Epithelial cell of prostate (primary cell): ENCODE measurements at regions not wholly inside any gene's neighbourhood (a gene's known extent, or its start where the extent isn't known, plus 50 kb on each side); places are given as distances from the start of the nearest gene placed in this dataset.
"Not testable (repeated sequence)": the region's sequence is repeated elsewhere in the genome, so short reads cannot be mapped to it uniquely, and the experiment has no call there.

ENCODE experiments used
- DNase-seq: peaks from one replicate; pipeline ENCODE4 v3.0.0-alpha.2; 2011; ENCODE audit warnings: low read depth, low spot score
- H3K27ac ChIP-seq: fragments of 450-650 bp; 2 replicates; pipeline ENCODE4 v1.5.1; 2017; ENCODE audit warnings: mild to moderate bottlenecking

DNA sequence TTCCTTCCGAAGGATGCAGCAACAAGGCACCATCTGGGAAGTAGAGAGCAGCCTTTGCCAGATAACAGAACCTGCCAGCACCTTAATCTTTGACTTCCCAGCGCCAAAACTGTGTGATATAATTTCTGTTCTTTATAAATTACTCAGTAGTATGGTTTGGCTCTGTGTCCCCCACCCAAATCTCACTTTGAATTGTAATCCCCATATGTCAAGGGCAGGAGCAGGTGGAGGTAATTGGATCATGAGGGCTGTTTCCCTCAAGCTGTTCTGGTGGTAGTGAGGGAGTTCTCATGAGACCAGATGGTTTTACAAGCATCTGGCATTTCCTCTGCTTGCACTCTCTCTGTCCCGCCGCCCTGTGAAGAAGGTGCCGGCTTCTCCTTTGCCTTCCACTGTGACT lies 899.9 kb downstream of the TRIB2 start:
- no peak for DNase-seq
- no peak overlapping the region for H3K27ac ChIP-seq

DNA sequence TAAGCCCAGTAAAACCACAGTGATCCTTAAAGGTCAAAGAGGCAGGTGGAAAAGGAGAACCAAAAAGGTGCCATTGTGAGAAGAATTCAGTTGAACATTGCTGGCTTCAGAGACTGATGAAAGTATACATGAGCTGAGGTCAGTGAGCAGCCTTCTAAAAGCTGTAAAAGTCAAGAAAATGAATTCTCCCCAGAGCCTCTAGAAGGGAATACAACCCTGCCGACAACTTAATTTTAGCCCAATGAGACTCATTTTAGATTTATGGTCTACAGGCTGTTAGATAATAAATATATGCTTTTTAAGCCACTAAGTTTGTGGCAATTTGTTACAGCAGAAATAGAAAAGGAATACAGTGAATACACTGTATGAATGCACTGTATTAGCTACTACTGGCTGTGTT lies 911.4 kb downstream of the TRIB2 start:
- DNase-seq, result no peak
- H3K27ac ChIP-seq, result no peak overlapping the region

DNA sequence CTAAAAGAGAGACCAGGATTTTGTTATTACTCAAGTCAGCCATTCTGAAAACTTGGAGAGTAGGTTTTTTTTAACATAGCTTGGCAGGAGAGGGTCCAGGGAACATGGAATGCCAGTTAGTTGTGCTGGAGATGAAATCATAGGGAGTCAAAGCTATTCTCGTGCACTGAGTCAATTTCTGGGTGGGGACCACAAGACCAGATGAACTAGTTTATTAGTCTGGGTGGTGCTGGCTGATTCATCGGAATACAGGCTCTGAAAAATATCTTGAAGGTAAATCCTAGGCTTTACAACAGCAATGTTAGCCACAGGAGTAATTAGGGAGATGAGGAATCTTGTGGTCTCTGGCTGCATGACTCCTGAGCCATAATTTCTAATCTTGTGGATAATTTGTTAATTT lies 921.4 kb downstream of the TRIB2 start:
- peak; percentile 88 for DNase-seq
- H3K27ac ChIP-seq, result peak overlapping the region; percentile 74

DNA sequence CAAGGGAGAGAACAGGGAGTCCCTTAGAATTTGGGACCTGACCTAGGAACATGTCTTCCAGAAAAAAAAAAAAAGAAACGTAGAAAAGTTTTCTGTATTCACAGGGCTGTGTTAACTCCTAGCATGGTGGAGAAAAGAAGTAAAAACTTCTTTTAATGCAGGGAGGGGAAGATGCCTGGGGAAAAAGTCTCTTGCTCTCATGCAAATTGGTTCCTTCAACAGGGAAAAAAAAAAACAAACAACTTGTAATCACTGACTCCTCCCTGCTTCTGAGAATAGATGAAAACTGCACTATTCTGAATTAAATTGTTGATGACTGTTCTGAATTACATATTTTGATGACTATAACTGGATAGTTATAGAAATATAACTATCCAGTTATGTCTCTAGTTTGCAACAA lies 933.2 kb downstream of the TRIB2 start:
- H3K27ac ChIP-seq, result no peak overlapping the region
- DNase-seq, result no peak

DNA sequence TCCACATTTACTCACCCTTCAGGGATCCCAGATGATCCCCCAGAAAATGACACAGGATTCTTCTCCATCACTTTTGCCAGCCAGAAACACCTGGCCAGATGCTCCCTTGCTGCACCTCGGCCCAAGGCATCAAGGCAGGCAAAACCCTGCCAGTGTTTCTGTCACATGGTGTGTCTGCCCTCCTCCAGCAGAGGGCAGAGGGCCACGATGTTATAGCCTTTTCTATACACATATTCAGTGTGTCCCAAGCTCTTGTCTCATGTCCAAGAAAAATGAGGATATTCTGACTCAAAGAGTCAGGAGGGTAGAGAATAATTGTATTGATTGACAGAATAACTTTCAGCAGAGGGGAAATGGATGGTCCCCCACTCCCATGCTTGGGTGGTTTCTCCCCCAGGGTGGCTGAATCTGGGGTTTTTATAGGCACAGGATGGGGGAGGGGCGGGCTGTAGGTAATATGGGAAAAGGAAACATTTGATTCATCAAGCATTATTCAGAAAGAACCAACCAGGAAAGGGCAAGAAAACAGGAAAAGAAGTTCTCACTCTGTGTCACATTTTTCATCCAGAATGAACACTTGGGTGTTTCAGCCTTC lies 933.9 kb downstream of the TRIB2 start:
- H3K27ac ChIP-seq, result peak overlapping the region; percentile 87
- DNase-seq, result no peak

DNA sequence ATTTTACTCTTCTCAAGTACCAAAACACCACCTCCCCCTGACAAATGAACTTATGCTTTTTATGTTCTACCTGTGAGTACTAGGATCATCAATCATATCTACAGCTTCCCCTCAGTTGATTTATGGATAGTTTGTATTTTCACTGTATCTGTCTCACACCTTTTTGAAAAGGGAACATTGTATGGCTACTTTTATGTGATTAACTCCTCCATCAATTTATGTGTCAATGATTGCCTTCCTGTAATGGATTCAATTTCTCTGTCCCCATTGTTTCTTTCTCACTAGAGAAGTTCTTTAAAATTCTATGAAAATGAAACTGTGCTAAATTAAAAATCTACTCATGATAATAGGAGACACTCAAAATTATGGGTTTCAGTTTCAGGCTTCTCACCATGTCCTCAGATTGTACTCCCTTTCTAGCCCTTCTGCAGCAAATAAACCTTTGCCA lies 935.0 kb downstream of the TRIB2 start:
- DNase-seq, result no peak
- H3K27ac ChIP-seq, result peak overlapping the region; percentile 87

DNA sequence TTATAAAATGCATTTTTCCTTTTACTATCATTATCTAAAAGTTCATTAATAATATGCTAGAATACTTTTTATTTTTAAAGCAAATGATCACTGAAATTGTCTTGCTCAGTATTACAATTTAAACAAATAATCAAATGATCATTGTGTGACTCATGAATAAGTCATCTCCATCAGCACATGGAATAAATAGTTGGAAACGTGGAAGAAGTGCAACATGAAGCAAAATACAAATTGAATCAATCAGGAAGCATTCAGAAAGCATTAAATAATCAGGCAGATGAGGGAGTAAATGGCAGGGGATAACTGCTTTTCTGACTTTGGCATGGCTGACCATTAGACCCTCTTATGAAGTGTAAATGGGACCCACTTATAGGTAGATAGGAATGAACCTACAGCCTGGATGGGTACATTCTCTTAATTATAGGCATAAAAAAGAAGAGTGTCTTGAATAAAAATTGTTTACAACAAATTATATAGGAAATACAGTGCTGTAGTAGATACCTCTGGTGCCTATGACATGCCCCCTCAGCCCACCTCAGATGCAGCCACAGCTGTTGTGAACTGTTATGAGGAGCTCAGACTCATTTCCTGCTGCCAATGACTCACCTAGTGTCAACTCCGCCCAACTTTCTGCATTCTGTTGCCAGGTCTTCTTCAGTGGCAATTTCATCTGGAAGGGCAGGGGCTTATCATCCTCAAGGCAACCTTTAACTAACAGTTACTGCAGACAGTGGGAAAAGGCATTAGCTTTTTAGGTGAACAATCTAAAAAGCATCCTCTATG lies 936.0 kb downstream of the TRIB2 start:
- DNase-seq, result peak; percentile 34

DNA sequence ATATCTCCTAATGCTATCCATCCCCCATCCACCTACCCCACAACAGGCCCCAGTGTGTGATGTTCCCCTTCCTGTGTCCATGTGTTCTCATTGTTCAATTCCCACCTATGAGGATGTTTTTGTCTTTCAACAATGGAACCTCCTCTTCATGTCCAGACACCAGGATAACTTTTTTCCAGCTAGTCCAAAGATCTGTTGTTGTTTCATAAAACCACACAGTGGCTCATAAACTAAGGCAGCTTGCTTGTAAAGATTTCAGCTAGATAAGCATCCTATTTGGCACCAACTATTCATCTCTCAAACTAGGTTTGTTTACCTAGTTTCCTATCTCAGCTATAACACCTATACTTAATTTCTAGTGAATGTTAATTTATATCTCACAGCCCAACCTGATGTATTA lies 937.7 kb downstream of the TRIB2 start:
- peak; percentile 36 for DNase-seq
- no peak overlapping the region for H3K27ac ChIP-seq

More for the DNA sequence above, 936.0 kb downstream of the TRIB2 start:
- H3K27ac ChIP-seq, result peak overlapping the region; percentile 87

DNA sequence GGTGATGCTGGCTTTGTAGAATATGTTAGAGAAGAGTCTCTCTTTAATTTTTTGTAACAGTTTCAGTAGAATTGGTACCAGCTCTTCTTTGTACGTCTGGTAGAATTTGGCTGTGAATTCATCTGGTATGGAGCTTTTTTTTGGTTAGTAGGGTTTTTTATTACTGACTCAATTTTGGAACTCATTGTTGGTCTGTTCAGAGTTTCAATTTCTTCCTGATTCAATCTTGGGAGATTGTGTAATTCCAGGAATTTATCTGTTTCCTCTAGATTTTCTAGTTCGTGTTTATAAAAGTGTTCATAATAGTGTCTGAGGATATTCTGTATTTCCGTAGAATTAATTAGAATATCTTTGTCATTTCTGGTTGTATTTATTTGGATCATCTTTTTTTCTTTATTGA lies 943.5 kb downstream of the TRIB2 start:
- H3K27ac ChIP-seq, result no peak overlapping the region
- DNase-seq, result no peak

DNA sequence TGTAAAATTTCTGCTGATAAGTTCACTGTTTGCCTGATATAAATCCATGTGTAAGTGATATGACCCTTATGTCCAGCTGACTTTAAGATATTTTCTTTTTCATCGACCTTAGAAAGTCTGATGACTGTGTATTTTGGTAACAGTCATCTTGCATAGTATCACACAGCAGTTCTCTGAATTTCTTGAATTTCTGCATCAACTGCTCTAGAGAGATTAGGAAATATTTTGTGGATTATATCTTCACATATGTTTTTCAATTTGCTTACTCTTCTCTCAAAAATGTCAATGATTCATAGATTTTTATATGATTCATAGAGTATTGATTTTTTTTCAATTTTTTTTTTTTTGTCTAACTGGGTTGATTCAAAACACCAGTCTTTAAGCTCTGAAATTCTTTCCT lies 945.3 kb downstream of the TRIB2 start:
- DNase-seq, result no peak
- no peak overlapping the region for H3K27ac ChIP-seq

DNA sequence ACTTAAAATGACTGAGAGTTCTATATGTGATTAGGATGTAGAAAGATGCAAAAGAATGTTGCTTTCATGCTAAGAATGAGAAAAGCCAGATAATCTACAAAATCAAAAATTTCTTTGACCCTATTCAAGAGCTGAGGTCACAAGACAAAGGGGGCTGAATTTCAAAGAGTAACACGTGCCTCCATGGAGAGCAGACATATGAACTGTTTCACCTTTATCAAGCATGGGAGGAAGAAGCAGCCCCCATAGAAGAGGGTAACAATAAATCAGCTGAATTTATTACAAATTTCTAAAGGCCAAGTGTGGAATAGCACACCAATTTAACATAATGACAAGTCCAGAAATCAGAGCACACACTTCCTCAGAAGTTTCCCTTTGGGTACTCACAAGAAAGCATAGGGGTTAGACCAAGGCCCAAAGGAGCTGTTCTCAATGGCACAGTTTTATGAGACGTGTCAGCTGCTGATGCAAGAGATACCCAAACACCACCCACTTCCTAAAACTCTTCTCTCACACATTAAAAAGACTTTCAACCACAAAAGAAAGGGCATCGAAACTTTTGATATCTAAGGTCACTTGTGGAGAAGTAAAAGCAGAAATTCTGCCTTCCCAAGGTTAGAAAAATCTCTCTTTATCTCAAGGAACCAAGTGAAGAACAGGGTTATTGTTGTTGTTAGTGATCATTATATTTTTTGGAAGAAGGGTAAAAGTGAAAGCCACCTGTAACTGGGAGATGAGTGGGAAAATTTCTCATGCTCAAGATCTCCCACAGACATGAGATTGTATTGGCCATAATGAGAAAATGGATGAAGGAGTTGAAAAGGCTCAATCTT lies 950.1 kb downstream of the TRIB2 start:
- no peak for DNase-seq

DNA sequence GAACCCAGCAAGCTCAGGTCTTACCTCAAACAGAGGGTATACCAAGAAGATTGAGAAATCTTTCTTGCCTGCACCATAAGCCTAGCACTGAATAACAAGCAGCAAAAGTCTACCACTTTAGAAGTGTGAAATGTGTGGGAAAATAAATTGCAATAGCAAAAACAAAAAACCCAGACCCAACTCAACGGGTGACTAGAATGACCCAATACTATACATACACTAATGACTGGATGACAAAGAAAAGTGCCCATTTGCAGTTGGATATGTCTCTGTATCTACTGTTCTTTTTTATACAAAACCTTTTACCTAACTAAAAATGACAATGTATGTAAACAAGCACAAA lies 950.6 kb downstream of the TRIB2 start:
- no peak overlapping the region for H3K27ac ChIP-seq
- no peak for DNase-seq

More for the DNA sequence above, 950.1 kb downstream of the TRIB2 start:
- no peak overlapping the region for H3K27ac ChIP-seq

DNA sequence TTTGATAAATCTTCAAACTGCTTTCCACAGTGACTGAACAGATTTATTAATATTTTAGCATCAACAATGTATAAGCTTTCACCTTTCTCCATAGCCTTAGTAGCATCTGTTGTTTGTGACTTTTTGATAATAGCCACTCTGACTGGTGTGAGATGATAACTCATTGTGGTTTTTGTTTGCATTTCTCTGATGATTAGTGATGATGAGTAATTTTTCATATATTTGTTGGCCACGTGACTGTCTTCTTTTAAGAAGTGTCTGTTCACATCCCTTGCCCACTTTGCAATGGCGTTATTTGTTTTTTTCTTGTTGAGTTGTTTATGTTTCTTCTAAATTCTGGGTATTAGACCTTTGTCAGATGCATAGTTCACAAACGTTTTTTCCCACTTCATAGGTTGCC lies 952.9 kb downstream of the TRIB2 start:
- no peak overlapping the region for H3K27ac ChIP-seq
- no peak for DNase-seq

DNA sequence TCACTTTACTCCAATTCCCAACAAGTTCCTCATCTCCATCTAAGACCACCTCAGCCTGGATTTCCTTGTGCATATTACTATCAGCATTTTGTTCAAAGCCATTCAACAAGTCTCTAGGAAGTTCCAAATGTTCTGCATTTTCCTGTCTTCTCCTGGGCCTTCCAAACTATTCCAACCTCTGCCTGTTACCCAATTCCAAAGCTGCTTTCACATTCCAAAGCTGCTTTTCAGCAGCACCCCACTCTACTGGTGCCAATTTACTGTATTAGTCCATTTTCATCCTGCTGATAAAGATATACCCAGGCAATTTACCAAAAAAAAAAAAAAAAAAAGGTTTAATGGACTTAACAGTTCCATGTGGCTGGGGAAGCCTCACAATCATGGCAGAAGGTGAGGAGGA lies 957.1 kb downstream of the TRIB2 start:
- DNase-seq, result not testable (repeated sequence)

DNA sequence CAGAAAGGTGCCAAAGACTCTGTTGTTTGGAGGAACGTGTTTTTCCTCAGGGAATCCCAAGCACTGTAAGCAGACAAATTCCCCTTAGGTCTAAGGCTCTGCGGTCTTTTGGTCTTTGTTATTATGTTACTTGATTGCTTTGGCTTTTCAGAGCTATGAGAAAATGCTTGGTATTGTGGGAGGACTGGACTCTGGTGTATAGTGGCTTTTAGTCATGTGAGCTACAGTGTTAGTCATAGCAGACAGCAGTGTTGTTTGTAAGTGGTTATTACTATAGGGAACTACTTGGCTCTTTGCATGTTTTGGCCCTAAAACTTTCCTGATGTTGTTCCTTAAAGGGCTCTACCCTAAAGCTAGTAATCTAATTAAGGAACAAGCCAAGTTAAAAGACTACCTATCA lies 956.2 kb upstream of the LRATD1 start:
- no peak for DNase-seq
- H3K27ac ChIP-seq, result no peak overlapping the region

More for the DNA sequence above, 957.1 kb downstream of the TRIB2 start:
- H3K27ac ChIP-seq, result not testable (repeated sequence)

DNA sequence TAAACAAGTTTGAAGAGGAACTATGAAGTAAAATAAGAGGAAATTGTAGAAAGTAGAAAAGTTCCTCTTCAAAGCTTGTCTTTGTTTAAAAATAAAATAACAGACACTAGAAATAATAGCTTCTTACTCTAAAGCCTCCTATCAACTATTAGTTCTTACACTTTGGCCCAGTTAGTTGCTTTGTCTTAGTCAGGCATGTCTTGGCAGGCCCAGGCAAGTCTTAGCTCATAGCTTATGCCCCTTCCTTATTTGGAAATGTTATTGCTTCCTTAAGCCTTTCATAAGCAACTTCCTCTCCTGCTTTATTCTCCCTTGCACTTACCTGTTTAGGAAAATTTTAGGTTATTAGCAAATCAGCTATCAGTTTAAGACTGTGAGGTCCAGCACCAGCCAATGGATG lies 950.6 kb upstream of the LRATD1 start:
- peak; percentile 63 for DNase-seq
- peak overlapping the region; percentile 63 for H3K27ac ChIP-seq

DNA sequence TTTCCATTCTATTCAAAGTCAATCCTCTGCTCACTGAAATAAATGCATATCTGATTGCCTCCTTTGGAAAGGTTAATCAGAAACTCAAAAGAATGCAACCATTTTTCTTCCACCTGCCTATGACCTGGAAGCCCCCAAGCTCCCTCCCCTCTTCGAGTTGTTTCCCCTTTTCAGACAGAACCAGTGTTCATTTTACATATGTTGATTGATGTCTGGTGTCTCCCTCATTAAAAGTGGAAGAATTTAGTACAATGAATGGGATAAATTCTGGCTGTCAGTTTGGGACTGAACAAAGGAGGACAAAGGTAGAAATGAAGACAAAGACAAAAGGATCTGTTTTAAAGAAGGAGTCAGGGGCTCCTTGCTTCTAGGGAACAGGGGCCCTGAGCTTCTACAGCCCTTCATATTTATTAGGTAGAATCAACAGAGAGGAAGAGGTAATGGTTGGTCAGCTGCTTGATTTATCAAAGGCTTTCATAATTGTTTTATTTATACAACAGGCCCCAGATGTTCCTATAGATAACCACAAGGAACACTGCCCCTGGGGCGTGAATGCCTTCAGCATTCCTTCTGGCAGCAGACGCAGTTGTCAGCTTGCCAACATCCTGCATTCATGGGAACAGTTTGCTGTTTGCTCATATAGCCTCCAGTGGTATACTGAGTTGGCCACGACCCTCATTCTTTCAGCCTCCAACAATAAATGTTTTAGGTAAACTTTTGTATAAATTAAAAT lies 949.8 kb upstream of the LRATD1 start:
- DNase-seq, result peak; percentile 78
- peak overlapping the region; percentile 63 for H3K27ac ChIP-seq

DNA sequence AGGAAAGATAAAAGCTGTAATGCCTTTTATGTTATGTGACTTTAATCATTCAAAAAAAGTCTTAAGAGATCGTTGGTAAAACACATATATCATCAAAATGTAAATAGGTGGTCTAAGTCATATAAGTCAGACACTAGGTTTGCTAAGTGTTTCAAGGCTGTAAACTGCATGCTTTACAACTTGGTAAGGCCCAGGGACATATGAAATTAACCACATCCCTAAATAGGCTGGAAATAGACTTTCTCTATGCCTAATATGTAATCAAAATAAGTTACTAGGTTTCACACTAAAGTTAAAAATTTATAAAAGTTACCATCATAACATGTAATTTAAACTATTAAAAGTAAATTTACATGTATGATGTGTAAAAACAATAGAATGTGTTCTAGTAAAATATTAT lies 946.3 kb upstream of the LRATD1 start:
- no peak overlapping the region for H3K27ac ChIP-seq
- no peak for DNase-seq

DNA sequence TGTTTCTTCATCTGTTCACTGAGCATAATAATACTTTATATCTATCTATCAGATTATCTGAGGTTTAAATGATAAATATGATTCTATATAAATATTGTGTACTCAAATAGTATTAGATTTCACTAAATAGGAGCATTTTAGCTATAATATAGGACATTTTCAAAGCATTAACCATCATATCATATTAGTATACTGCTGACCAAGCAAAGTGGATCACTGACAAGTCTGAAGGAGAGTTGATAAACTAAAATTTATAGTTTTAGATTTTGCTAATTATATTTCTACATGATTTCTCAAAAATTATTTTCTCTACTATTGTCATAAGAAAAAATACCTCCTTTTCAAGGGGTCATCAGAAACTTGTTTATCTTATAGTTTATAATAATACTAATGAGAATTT lies 937.8 kb upstream of the LRATD1 start:
- H3K27ac ChIP-seq, result no peak overlapping the region

DNA sequence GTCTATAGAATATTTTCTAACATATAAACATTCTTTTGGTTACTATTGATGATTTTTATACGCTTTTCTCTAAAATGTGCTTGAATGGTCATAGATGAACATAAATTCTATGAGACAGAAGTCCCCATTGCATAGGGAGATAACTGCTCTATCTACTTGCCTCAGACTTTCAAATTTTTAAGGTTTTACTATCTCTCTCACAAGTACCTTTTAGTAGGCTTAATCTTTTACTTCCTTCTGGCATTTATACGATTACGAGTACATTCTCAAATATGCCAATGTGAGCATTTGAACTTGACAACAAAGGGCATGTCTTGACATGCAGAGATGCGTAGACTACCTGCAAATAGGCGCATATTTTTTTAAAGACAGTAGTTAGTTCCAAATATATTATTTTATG lies 935.9 kb upstream of the LRATD1 start:
- peak; percentile 14 for DNase-seq
- no peak overlapping the region for H3K27ac ChIP-seq

More for the DNA sequence above, 937.8 kb upstream of the LRATD1 start:
- DNase-seq, result no peak
